Activated CD8-positive, alpha-beta T cell treated with anti-CD3 and anti-CD28 coated beads, Interleukin-2, amount 10 ng/mL, durations not matched to agents 7 days and 5 days (primary cell): ENCODE measurements at regions not wholly inside any gene's neighbourhood (a gene's known extent, or its start where the extent isn't known, plus 50 kb on each side); places are given as distances from the start of the nearest gene placed in this dataset.

Experiments used
- ATAC-seq: fragments of 150-1000 bp; cut with Tn5 transposase; one replicate; pipeline ENCODE4 v1.10.0; 2021; ENCODE audit warnings: moderate library complexity
- CTCF ChIA-PET: fragments of 350-600 bp; sonication (Branson Sonifier 250); formaldehyde crosslinking; loops from one replicate; lab custom pipeline; 2021; ENCODE audit warnings: antibody characterized with exemption; lab: Charles Lee
- POLR2A ChIA-PET: fragments of 350-600 bp; sonication (Branson Sonifier 250); formaldehyde crosslinking; loops from one replicate; lab custom pipeline; 2021; ENCODE audit warnings: antibody characterized with exemption; lab: Charles Lee
- DNase-seq: peaks from one replicate; pipeline ENCODE4 v3.0.0-alpha.2; 2020
- H3K27ac Mint-ChIP-seq: one replicate; pipeline ENCODE4 v1.8.0; 2021; ENCODE audit warnings: mild to moderate bottlenecking, mixed read lengths
- H3K27me3 Mint-ChIP-seq: one replicate; pipeline ENCODE4 v1.8.0; 2021; ENCODE audit warnings: low read depth, mixed read lengths
- H3K36me3 Mint-ChIP-seq: one replicate; pipeline ENCODE4 v1.8.0; 2021; ENCODE audit warnings: low read depth, mixed read lengths
- H3K4me1 Mint-ChIP-seq: one replicate; pipeline ENCODE4 v1.8.0; 2021; ENCODE audit warnings: low read depth, mixed read lengths
- H3K4me3 Mint-ChIP-seq: one replicate; pipeline ENCODE4 v1.8.0; 2021; ENCODE audit warnings: mild to moderate bottlenecking, mixed read lengths
- H3K9me3 Mint-ChIP-seq: one replicate; pipeline ENCODE4 v1.8.0; 2022; ENCODE audit warnings: mixed read lengths; ENCODE audit not compliant: insufficient read depth

DNA sequence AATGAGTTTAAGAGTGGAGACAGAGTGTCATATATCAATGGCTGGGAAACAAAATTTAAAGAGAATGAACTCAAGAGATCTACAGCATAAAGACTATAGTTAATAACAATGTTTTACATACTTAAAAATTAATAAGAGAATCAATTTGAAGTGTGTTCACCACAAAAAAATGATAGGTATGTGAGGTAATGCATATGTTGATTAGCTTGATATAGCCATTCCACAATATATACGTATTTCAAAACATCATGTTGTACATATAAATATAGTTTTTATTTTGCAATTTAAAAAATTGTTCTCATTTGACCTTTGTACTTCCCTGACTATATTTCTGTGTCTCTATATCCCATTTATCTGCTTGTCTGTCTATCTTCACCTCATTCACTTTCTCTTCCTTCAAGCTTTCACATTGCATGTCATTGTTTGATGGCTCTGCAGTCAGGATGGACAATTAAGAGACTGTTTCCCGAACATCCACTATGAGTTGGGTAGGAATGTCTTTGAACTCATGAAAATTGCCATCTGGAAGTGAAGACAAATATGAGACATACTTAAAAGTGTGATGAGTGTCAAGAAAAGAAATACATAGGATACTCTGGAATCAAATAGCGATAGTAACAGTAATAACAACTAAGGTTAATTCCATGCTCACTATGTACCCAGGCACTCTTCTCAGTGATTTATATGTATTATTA is 359.9 kb upstream of the ACTBL2 start:
- CTCF ChIA-PET, result no interaction called here
- DNase-seq (no peak), ATAC-seq (no peak)
- H3K4me3 Mint-ChIP-seq, result no peak overlapping the region
- no peaks in the 10 kb centered on the region for H3K36me3 Mint-ChIP-seq
- no peaks in the 10 kb centered on the region for H3K27me3 Mint-ChIP-seq
- POLR2A ChIA-PET, result no interaction called here
- no peak overlapping the region for H3K27ac Mint-ChIP-seq
- no peaks in the 10 kb centered on the region for H3K4me1 Mint-ChIP-seq
- H3K9me3 Mint-ChIP-seq, result no peaks in the 10 kb centered on the region

DNA sequence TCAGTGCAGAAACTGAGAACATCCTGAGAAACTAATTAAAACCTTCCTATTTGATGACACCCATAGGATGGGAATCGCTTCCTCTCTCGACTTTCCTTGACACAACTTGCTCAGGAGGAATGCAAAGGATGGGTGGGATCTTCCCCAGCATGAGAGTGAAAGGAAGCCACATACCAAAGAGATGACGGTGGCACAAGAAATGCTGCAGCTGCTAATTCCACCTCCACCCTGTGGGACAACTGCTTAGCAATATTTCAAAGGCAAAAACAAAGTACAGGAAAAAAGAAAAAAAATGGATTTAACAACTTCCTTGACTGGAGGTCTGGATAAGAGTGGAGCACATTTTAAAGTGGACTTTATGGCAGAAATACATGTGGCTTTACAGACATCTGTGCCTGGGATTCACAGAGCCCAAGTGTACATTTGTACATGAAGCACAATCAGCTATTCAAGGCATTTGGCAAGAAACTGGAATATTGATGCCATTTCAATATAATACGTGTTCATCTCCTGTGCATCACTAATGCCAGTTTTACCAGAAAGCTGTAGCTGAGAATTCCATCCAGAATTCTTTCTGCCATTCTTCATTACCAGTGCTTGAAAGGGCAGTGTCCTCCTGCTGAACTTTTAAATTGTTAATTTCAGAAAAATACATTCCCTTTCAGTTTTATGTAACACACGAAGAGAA is 359.2 kb upstream of the ACTBL2 start:
- ChIA-PET CTCF (no interaction called here), POLR2A (no interaction called here)
- no peaks in the 10 kb centered on the region for H3K36me3 Mint-ChIP-seq
- no peak for DNase-seq
- H3K4me3 Mint-ChIP-seq, result no peak overlapping the region
- H3K4me1 Mint-ChIP-seq, result no peaks in the 10 kb centered on the region
- no peaks in the 10 kb centered on the region for H3K27me3 Mint-ChIP-seq
- no peak for ATAC-seq
- H3K9me3 Mint-ChIP-seq, result no peaks in the 10 kb centered on the region
- no peak overlapping the region for H3K27ac Mint-ChIP-seq

DNA sequence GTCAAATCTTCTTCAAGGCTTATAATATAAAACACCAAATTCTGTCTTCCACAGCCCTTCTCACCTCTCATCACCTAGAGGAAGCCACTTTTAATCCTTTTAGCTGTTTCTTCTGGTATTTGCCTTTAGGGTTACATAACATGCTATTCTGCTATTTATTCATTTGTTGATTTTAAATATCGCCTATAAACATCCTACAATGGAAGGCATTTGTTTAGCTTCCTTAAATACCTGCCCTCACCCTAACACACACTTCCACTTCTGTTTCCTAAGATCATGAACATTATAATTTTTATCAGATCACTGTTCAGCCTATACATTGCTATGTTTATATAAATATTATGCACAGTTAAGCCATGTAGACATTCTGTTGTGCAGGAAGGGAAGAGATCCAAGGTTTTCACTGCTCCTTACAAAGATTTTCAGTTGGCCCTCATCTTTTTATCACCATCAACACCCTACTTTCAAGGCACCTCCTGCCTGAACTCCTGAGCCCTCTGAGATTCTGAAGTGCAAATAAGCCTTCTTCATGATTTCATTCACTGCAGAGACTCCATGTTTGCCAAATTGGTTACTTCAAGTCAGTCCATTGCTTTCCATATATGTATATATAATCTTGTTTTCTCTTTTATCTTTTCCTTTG is 356.9 kb upstream of the ACTBL2 start:
- Mint-ChIP-seq H3K27me3 (no peaks in the 10 kb centered on the region), H3K4me1 (no peaks in the 10 kb centered on the region), H3K4me3 (no peak overlapping the region), H3K27ac (no peak overlapping the region), H3K9me3 (no peaks in the 10 kb centered on the region), H3K36me3 (no peaks in the 10 kb centered on the region)
- ATAC-seq (no peak), DNase-seq (no peak)
- CTCF ChIA-PET, result no interaction called here
- POLR2A ChIA-PET, result no interaction called here

DNA sequence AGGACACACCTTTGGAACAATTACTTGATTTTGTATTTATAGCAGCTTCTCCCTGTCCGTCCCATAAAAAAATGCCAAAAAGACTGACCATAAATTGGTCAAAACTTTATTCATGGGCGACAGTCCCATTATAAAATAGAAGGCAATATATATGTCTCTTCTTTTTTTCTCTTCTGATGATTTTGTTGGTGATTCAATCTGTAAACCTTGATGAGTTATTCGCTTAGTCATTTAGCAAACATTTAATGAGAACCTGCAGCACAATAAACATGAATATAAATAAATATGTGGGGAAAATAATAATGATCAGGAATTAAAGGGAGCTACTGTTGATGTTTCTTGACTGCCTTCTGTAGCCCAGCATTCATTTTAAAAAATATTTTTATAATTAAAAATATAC is 356.4 kb upstream of the ACTBL2 start:
- Mint-ChIP-seq H3K4me1 (no peaks in the 10 kb centered on the region), H3K36me3 (no peaks in the 10 kb centered on the region), H3K27ac (no peak overlapping the region), H3K9me3 (no peaks in the 10 kb centered on the region), H3K4me3 (no peak overlapping the region), H3K27me3 (no peaks in the 10 kb centered on the region)
- ATAC-seq (no peak), DNase-seq (no peak)
- POLR2A ChIA-PET, result no interaction called here
- CTCF ChIA-PET, result no interaction called here

DNA sequence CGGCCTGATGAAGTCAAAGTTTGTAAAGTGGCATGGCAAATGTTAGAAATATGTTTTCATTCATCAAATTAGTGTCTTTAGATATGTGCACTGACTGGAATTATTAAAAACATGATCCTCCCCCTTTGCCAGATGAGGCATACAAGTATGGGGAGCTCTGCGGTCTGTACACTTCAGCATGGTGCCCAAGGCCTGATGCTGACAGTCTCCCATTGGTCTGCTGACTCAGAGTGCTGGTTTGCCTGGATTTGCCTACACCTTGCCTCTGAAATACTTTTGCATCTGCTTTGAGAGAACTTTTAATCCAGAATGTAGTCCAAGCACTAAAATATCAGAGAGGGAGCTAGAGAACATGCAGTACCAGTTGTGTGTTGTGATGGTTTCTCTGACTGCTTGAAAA is 354.3 kb upstream of the ACTBL2 start:
- DNase-seq (no peak), ATAC-seq (no peak)
- Mint-ChIP-seq H3K27ac (no peak overlapping the region), H3K4me3 (no peak overlapping the region), H3K36me3 (no peaks in the 10 kb centered on the region), H3K27me3 (no peaks in the 10 kb centered on the region), H3K9me3 (no peaks in the 10 kb centered on the region), H3K4me1 (no peaks in the 10 kb centered on the region)
- POLR2A ChIA-PET, result no interaction called here
- CTCF ChIA-PET, result no interaction called here

DNA sequence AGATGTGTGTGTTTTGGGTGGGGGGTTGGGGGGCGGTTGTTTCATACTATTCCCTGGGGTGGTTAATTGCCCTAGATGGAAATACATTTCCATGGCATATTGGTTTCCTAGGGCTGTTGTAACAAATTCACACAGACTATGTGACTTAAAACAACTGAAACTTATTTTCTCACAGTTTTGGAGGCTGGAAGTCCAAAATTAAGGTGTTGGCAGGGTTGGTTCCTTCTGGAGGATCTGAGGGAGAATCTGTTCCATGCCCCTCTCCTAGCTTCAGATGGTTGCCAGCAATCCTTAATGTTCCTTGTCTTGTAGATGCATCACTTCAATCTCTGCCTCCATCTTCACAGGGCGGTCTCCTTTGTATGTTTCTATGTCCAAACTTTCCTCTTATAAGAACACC is 353.7 kb upstream of the ACTBL2 start:
- no peaks in the 10 kb centered on the region for H3K27me3 Mint-ChIP-seq
- no peak overlapping the region for H3K27ac Mint-ChIP-seq
- no peak for DNase-seq
- no peak for ATAC-seq
- no peaks in the 10 kb centered on the region for H3K9me3 Mint-ChIP-seq
- H3K4me1 Mint-ChIP-seq, result no peaks in the 10 kb centered on the region
- no peak overlapping the region for H3K4me3 Mint-ChIP-seq
- ChIA-PET POLR2A (no interaction called here), CTCF (no interaction called here)
- no peaks in the 10 kb centered on the region for H3K36me3 Mint-ChIP-seq

DNA sequence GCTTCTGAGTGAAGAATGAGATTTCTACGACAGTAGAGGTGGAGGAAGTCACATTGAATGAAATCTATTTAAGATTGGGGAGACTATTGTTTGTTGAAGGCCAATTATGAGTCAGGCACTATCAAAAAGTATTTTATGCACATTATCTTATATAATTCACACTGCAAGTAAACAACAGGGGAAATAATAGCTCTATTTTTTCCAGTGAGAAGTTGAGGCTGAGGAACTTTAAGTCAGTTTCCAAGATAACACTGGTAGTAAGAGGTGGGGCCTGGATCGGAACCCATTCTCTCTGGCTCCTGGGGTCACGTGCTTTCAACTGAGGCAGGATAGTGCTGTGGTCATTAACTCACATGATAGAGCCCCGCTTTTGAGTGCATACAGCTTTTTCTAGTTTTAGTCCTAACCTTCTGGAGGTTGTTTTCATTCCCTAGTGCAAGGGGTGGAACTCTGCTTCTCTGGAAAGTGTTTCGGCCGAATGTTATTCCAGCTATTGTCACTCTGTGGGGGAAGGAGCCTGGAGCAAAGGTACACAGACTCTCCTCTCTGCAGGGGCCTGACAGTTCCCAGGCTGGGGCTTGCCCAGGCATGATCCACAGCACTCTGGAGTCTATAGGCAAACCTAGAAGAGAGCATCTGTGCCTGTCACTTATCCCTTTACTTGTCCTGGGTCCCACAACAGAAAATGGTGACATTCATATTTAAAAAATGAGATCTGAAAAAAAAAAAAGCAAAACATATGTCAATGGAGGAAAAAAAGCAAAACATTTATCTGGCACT is 352.4 kb upstream of the ACTBL2 start:
- H3K27ac Mint-ChIP-seq, result no peak overlapping the region
- H3K36me3 Mint-ChIP-seq, result no peaks in the 10 kb centered on the region
- ATAC-seq (no peak), DNase-seq (no peak)
- H3K4me3 Mint-ChIP-seq, result no peak overlapping the region
- H3K4me1 Mint-ChIP-seq, result no peaks in the 10 kb centered on the region
- no peaks in the 10 kb centered on the region for H3K27me3 Mint-ChIP-seq
- ChIA-PET CTCF (no interaction called here), POLR2A (no interaction called here)
- no peaks in the 10 kb centered on the region for H3K9me3 Mint-ChIP-seq

DNA sequence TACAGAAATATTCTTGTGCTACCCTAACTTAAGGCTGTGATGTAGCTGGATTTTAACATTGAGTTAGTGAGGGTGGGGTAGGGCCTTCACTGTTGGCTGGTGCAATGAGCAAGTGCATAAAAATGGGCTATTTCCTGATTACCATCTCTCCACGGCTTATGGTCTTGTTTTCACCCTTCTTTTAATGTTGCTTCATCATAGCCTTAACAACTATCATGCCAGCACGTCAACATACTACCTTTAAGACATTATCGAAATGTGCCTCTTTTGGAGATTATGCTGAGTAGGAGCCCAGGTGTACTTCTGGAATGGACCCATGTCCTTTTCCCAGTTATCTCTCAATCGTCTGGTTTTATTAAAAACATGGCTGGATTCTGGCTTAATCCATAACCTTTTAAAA is 350.9 kb upstream of the ACTBL2 start:
- CTCF ChIA-PET, result no interaction called here
- no peak for DNase-seq
- POLR2A ChIA-PET, result no interaction called here
- Mint-ChIP-seq H3K9me3 (no peaks in the 10 kb centered on the region), H3K27me3 (no peaks in the 10 kb centered on the region), H3K36me3 (no peaks in the 10 kb centered on the region), H3K27ac (no peak overlapping the region), H3K4me3 (no peak overlapping the region), H3K4me1 (no peaks in the 10 kb centered on the region)
- ATAC-seq, result no peak

DNA sequence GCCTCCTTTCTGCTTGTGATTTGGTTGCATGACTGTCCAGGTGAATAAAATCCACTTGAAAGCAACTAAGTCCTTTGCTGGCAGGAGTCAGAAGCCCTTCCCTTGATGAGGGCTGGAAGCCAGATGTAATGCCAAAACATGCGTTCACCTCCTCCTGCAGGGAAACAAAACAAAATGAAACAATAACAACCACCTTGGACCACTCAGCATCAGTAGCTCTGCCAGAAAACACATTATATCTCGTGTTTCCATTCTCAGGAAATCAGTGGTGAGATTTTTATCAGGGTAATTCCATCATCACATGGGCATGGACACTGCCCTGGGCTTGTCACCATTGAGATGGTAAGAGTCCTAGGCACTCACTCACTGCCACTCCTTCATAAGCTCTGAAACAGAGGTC is 350.3 kb upstream of the ACTBL2 start:
- Mint-ChIP-seq H3K36me3 (no peaks in the 10 kb centered on the region), H3K27ac (no peak overlapping the region), H3K4me3 (no peak overlapping the region), H3K9me3 (no peaks in the 10 kb centered on the region), H3K4me1 (no peaks in the 10 kb centered on the region), H3K27me3 (no peaks in the 10 kb centered on the region)
- DNase-seq (no peak), ATAC-seq (no peak)
- POLR2A ChIA-PET, result no interaction called here
- CTCF ChIA-PET, result no interaction called here

DNA sequence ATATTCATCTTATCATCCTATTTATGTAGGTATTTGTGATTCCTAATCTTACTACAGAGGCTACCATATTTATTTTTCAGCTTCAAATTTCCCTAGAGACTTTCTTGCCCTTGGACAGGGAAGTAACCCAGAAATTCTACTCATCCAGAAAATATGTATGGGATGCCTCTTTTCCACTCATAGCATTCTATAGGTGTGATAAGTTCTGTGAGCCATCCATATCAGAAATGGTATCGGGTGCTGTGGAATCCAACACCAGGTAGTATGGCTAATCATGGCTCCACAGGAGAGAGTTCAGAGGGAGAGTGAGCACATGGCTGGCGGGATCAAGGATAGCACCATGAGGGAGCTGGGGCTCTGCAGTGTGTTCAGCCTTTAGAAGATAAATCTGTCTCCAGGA is 349.3 kb upstream of the ACTBL2 start:
- H3K4me3 Mint-ChIP-seq, result no peak overlapping the region
- POLR2A ChIA-PET, result no interaction called here
- H3K9me3 Mint-ChIP-seq, result no peaks in the 10 kb centered on the region
- H3K4me1 Mint-ChIP-seq, result no peaks in the 10 kb centered on the region
- H3K36me3 Mint-ChIP-seq, result no peaks in the 10 kb centered on the region
- ATAC-seq (no peak), DNase-seq (no peak)
- CTCF ChIA-PET, result no interaction called here
- no peak overlapping the region for H3K27ac Mint-ChIP-seq
- no peaks in the 10 kb centered on the region for H3K27me3 Mint-ChIP-seq

DNA sequence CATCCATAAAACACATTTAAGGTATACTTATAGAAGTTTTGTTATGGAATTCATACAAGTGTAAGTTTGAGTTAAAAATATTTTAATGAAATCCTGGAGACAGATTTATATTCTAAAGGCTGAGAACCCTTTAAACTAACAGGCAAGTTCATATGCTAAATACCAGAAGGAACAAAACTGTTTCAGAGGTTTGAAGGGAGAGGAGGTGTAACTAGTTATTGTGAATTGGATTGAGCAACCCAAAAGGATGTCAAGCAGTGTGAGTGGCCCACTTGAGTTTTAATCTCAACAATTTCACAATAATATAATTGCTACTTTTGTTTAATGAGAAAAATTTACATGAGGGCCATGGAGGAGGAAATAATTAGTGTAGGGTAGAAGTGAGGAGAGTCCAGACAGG is 348.5 kb upstream of the ACTBL2 start:
- ATAC-seq (no peak), DNase-seq (no peak)
- no peaks in the 10 kb centered on the region for H3K9me3 Mint-ChIP-seq
- no peaks in the 10 kb centered on the region for H3K36me3 Mint-ChIP-seq
- POLR2A ChIA-PET, result no interaction called here
- no peak overlapping the region for H3K27ac Mint-ChIP-seq
- CTCF ChIA-PET, result no interaction called here
- no peak overlapping the region for H3K4me3 Mint-ChIP-seq
- H3K4me1 Mint-ChIP-seq, result no peaks in the 10 kb centered on the region
- no peaks in the 10 kb centered on the region for H3K27me3 Mint-ChIP-seq

DNA sequence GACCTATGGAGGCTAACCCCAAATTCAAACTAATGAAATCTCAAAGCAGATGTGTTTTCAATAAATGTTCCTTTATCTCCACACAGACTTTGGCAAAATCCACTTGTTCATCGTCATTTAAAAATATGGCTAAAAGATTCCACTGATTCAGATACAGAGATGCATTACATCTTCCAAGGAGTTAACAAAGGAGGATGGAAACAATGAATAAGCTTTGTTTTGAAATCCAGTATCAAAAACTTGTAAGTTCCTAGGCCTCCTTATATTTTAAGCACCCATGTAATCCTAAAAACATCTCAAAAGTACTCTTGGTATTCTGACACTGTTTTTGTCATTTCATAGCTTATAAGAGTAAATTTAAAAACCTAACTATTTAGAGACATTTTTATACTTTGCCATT is 345.6 kb upstream of the ACTBL2 start:
- Mint-ChIP-seq H3K36me3 (no peaks in the 10 kb centered on the region), H3K9me3 (no peaks in the 10 kb centered on the region), H3K4me3 (no peak overlapping the region), H3K27ac (no peak overlapping the region), H3K27me3 (no peaks in the 10 kb centered on the region), H3K4me1 (no peaks in the 10 kb centered on the region)
- ChIA-PET POLR2A (no interaction called here), CTCF (no interaction called here)
- DNase-seq (no peak), ATAC-seq (no peak)
